CD4-positive, alpha-beta T cell treated with Interleukin-6 for 4 hours (primary cell): ENCODE measurements at regions not wholly inside any gene's neighbourhood (a gene's known extent, or its start where the extent isn't known, plus 50 kb on each side); places are given as distances from the start of the nearest gene placed in this dataset.
"Not testable (repeated sequence)": the region's sequence is repeated elsewhere in the genome, so short reads cannot be mapped to it uniquely, and the experiment has no call there.

ENCODE experiments used
- DNase-seq: peaks from one replicate; pipeline ENCODE4 v3.0.0-alpha.2; 2020; ENCODE audit warnings: mixed read lengths

DNA sequence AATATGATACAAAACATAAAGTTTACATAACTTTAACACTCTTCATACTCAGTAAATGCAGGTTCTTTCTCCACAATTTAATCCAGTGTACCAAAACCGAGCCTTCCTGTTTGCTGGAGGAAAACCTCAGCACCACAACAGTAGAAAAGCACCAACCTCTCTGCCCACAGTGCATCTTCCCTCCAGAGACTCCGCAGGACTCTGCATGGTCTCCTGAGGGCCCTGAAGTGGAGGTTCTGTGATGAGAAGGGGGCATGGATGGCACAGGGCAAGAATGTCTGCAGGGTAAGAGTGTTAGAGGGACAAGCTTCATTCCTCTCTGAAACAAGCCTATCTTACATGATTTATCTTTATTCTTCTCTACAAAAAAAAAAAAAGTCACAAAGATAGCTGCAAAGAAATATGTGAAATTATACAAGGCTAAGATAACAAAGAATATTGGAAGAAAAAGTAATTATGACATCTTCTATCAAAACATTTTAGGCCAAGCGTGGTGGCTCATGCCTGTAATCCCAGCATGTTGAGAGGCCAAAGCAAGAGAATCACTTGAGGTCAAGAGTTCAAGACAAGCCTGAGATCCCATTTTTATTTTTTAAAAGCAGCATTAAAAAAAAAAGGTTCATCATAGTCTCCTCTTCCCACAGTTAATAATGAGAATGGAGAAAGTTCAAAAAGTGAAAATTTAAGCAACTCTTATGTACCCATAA, 102.0 kb downstream of the VPREB1 start:
- no peak for DNase-seq

- DNase-seq: no peak
Measured at GRCh38 chr22:22348127-22348814, 103.7 kb downstream of the VPREB1 start.

- no peak for DNase-seq
Measured at GRCh38 chr22:22348815-22349454, 104.3 kb downstream of the VPREB1 start.

DNA sequence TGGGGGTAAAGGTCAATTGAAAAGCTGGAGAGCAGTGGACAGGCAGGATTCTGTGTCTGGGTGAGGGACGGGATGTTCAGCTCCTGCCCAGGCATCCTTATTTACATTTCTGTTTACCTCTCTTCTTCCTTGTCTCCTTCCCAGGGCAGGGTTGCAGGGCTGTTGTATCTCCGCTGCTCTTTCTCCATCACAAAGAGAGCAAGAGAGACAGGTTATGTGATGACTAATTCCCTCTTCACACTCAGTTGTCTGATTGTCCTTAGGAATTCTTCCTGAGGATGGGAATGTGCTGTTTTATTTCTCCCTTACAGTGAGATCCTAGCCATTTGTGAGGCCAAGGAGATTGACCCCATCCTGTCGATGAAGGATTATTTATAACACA, 104.9 kb downstream of the VPREB1 start:
- no peak for DNase-seq

DNA sequence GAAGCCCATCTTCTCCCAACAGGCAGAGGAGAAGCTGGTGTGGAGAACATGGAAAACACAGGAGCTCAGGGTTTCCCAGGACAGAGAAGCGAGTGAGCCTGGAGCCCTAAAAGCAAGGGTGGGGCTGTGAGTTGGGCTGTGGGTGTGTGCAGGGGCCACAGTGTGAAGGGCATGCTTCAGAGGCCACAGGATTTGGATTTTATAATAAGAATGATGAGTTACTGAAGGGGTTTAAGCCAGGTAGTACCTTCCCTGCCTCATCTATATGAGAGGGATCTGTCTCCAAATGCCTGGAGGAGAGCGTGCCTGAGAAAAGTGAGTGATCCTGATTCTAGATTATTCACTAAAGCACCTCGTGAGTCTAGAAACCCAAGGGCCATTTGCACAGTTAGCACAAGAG, 106.8 kb downstream of the VPREB1 start:
- no peak for DNase-seq

DNA sequence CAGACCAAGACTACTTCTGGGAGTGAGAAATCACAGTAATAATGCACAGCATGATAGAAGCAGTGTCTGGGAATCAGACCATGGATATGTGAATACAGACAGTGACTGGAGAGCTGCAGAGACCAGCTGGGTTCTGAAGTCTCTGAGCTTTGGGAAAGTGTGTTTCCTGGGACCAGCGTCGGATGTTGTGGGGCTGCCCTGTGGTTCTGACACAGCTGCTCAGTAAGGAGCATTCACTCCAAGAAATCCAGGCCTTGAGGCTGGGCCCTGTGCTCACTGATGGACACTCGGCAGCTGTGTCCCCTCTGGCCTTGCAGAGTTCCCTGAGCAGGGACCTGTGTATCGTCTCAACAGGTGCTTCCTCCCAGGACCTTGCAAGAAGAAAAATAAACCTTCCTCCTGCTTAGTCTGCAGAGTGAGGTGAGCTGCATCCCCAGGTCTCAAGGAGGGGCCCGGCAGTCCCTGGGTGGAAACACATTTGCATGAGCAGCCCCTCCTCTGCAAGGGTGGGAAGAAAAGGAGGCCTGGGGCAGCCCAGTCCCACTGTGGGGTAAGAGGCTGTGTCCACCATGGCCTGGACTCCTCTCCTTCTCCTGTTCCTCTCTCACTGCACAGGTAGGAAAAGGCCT, 107.9 kb downstream of the VPREB1 start:
- DNase-seq: no peak

GRCh38 chr22:22355096-22355834, 110.7 kb downstream of the VPREB1 start:
- DNase-seq: no peak

GRCh38 chr22:22357024-22357883, 112.7 kb downstream of the VPREB1 start:
- DNase-seq: peak; percentile 74

DNA sequence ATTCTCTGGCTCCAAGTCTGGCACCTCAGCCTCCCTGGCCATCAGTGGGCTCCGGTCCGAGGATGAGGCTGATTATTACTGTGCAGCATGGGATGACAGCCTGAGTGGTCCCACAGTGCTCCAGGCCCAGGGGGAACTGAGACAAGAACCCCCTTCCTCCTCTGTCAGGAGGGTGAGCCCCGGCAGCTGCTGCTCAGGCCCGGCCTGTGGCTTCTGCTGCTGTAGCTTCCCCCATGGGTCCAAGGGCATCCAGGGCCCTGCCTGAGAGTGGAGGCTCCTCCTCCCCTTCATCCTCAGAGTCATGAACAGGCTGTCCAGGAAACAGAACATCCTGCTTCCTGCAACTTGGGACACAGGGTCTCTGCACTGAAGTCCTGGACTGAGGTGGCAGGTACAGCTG, 113.6 kb downstream of the VPREB1 start:
- no peak for DNase-seq

DNA sequence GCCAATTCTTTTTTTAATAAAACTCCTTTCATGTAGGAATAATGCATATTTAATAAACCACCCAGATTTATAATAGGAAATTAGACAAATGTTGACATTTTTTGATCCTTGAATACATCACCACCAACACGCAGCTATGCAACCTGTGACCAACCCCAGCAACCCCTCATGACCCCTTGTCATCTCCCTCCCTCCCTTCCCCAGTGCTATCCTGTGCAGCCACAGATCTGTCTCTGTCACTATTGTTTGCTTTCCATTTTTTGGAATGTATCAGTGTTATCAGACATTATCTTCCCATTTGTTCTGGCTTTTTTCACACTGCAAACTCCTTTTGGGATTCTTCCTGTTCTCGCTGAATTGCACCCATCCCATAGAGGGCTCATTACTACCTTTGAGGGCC, 114.1 kb downstream of the VPREB1 start:
- no peak for DNase-seq

DNA sequence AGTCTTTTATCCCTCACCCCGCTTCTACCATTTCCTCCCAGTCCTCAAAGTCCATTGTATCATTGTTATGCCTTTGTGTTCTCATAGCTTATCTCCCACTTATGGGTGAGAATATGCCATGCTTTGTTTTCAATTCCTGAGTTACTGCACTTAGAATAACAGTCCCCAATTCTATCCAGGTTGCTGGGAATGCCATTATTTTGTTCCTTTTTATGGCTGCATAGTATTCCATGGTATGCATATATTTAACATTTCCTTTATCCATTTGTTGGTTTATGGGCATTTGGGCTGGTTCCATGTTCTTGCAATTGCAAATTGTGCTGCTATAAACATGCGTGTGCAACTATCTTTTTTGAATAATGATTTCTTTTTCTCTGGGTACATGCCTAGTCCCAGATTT, 114.9 kb downstream of the VPREB1 start:
- DNase-seq: no peak

GRCh38 chr22:22360014-22360413, 115.4 kb downstream of the VPREB1 start:
- no peak for DNase-seq

DNA sequence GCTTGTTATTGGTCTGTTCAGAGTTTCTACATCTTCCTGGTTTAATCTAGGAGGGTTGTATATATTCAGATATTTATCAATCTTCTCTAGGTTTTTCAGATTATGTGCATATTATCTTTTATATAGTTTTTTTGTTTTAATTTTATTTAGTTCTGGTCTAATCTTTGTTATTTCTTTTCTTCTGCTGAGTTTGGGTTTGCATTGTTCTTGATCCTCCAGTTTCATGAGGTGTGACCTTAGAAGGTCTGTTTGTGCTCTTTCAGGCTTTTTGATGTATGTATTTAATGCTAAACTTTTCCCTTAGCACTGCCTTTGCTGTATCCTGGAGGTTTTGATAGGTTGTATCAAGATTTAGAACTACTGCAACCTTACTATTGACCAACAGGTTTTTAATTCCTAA, 117.7 kb downstream of the VPREB1 start:
- DNase-seq: no peak

- DNase-seq: no peak
Measured at GRCh38 chr22:22362936-22363335, 118.3 kb downstream of the VPREB1 start.

DNA sequence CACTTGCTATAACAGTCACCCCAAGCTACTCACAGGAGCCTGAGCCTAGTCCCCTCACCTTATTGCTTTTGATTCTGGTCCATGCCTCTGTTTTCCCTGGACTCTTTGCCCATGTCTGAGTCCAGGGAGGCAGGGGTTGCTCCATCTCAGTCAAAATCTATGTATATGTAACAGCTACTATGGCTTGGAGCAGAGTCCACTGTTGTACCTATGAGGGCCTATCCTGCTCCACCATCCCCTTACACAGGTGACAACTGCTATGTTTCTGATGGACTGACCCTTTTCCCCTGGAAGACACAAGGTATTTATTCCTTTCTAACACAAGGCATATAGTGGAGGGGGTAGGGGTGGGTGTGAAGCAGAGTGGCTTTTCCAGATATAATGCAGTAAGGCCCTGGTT, 119.6 kb downstream of the VPREB1 start:
- DNase-seq: no peak

DNA sequence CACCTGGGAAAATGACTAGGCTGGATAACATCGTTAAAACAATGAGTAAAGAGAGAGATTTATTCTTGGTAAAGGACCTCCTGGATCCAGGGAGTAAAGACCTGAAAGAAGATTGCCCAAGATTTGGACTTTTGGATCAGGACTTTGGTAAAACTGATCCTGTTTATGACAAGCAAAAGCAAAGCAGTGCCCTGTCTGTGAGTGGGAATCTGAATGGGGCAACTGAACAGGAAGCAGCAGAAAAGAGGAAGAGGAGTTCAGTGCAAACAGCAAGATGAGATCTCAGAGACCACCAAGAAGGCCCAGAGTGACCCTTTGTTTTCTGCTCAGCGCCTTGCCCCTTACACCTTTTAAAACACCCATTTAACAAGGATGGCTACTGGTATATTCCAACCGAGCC, 122.0 kb downstream of the VPREB1 start:
- DNase-seq: no peak

GRCh38 chr22:22368516-22368915, 123.9 kb downstream of the VPREB1 start:
- DNase-seq: no peak

DNA sequence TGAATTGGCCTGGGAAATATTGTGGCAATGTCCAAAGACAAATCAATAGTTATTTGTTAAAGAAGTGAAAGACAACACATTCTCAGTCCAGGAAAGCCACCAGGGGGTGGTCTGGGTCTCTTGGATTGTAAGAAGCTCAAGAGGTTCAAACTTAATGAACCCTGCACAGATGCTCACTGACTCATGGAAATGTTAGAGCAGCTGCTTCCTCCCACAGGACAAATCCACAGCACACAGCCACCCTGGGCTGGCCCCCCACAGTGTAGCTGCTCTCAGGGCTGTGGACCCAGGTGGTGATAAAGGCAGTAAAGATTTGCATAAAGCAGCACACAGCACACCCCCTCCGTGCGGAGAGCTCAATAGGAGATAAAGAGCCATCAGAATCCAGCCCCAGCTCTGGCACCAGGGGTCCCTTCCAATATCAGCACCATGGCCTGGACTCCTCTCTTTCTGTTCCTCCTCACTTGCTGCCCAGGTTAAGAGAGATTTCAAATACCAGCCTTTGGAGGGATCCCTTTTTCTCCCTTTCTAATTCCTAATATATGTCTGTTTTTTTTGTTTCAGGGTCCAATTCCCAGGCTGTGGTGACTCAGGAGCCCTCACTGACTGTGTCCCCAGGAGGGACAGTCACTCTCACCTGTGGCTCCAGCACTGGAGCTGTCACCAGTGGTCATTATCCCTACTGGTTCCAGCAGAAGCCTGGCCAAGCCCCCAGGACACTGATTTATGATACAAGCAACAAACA, 124.8 kb downstream of the VPREB1 start:
- not testable (repeated sequence) for DNase-seq

DNA sequence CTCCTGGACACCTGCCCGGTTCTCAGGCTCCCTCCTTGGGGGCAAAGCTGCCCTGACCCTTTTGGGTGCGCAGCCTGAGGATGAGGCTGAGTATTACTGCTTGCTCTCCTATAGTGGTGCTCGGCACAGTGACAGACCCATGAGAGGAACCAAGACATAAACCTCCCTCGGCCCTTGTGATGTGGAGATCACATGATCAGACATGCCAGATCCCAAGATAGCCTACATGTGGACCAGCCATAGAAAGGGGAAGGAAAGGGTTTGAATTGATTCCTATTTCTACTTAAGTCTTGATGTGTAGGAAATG, 125.3 kb downstream of the VPREB1 start:
- no peak for DNase-seq

DNA sequence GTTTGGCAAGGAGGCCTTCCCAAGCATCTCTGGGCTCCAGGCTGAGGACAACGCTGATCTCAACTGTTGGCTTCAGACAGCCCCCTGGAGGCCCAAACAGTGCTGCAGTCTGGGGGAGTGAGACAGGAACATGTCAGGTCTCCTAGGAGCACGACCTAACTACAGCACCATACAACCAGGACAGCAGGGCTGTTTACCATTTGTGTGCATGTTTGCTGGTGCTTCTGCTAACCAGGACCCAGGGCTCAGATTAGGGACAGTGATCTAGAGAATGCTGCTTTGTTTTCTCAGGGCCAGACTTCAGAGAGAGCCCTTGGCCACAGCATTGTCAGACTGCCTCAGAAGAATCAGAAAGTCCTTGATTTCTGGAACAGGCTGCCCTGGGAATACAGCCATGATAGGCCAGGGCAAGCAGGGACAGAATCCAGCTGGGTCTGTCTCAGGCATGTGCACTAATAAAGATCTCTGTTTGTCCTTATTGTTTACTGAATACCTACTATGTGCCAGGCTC, 126.5 kb downstream of the VPREB1 start:
- no peak for DNase-seq

DNA sequence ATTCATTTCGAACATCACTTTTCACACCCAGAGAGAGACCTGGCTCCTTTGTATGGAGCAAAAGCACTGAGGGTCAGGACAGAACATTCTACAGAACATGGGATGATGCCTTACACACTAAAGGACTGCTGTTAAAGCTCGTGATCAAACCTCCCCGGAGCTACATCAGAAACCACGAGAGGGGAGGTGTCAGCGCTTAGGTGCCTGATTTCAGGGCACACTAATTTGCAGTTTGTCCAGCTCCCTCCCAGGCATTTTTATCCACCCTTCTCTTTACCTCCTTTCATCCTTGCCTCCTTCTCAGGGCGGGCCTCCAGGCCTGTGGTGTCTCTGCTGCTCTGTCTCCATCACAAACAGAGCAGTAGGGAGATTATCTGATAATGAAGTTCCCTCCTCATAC, 127.5 kb downstream of the VPREB1 start:
- no peak for DNase-seq
